HG03066 (cell line): ENCODE measurements at regions not wholly inside any gene's neighbourhood (a gene's known extent, or its start where the extent isn't known, plus 50 kb on each side); places are given as distances from the start of the nearest gene placed in this dataset.
A peak's percentile ranks its signal among the peaks of the same experiment; 100 is the strongest.

Experiments used
- ATAC-seq: cut with Tn5 transposase; IDR thresholded peaks from one replicate; pipeline ENCODE4 v1.9.1; 2021; ENCODE audit warnings: low read depth; ENCODE audit not compliant: unreplicated experiment

DNA sequence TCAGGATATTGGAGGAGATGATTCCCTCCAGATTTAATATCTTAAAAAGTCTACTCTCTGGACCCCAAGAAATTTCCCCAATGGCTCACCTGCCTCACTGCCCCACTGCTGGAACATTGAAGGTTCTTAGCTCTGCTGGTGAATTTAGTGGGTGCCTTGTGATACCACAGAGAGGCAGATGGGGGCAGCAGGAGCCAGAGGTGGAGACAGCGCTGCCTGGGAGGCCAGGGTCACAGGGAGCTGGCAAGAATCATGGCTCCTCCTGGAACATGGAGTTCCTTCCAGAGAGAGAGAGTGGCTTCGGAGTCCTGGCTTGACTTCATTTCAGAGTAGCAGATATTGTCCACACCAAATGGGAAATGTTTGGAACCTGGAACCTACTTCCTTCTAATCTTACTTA lies 263.5 kb upstream of the CFAP20DC start:
- ATAC-seq, result peak; percentile 87

DNA sequence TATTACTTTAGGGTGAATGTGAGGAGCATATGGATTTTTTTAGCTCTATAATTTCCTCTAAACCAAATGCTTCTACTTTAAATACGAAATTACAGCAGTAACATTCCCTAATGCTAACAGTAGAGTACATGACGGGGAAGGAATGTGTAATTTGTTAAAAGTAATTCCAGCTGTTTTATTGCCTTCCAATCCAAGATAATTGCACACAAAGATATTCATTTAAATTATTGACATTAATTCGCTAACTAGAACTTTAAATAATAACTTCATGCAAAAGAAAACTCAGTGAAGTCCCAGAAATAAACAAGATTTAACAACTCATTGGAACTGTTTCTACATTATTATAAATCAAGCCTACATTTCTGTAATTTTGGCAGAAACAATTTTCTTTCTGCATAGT lies 261.4 kb upstream of the CFAP20DC start:
- no peak for ATAC-seq

DNA sequence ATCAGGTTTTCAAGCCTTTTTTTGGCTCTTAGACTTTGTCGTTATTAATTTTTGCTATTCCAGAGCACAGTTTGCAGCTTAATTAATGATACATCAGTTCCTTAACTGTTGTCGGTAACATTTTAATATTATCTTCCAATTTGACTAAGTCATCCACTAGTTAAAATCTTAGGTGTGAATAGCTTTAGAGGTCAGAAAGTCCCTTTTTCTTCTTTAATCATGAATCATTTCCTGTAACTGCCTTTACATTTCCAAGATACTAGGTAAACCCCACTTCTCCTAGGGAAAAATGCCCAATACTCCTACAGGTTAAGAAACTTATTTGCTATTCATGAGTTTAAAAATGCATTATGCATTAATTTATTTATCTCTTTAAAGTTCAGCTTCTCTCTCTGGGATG lies 260.9 kb upstream of the CFAP20DC start:
- no peak for ATAC-seq

DNA sequence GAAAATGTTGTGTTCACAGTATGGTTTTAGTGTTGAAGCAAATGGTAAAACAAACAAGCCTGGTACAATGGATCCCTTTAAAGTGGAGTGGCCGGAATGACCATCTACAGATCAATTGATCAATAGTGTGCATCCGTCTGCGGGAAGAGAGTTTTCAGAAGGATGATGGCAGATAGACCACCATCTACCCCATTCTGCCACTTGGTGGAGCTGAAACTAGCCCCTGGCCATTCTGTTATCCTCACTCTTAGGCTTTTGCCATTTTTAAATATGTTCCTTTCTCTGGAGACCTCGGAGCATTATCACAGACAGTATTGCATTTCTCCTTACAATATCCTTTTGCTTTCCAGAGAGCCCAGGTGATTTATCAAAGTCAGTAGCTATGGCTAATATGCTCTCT lies 258.9 kb upstream of the CFAP20DC start:
- ATAC-seq, result no peak

DNA sequence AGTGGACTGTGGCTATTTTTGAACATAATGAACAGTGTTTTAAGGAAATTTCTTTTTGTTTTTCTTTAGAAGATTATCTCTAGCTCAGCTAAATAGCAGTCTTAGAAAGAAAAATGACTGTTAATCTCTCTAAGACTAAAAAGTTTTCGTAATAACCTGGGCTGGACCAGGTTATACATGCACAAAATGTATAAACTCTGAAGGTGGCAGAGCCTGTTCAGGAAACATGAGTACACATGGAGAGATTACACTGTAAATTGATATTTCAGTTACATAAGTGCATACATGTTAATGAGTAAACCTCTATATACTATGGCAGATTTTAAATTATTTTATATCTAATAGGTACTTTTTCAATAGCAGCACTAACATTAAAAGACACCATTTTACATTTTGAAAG lies 258.2 kb upstream of the CFAP20DC start:
- ATAC-seq, result no peak

DNA sequence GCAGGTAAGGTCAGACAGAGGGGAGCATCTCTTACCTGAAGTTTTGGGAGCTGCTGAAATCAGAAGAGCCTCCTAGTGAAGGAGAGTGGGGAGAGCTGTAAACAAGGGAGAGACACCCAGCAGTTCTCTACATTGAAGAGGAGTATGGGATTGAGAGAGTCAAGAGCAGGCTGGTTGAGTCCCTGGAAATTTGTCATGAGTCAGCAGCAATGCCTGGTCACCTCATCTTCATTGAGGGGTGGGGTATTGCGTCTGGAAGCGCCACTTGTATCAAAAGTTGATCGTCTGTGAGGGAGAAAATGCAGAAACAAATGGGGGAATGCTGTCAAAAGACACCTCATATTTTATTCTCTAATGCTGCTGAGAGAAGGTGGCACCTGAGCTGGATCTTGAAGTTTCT lies 256.6 kb upstream of the CFAP20DC start:
- no peak for ATAC-seq

DNA sequence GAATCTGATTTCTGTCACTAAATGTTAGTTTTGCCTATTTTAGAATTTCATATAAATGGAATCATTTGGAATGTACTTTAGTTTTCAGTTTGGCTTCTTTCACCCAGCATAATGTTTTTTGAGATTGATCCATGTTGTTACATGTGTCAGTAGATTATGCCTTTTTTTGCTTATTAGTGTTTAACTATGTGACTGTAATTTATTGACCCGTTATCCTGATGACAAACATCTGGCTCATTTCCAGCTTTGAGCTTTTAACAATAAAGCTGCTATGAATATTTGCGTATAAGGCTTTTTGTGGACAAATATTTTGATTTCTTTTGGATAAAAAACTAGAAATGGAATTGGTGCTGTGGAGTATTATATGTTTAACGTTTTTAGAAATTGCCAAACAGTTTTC lies 254.5 kb upstream of the CFAP20DC start:
- no peak for ATAC-seq

DNA sequence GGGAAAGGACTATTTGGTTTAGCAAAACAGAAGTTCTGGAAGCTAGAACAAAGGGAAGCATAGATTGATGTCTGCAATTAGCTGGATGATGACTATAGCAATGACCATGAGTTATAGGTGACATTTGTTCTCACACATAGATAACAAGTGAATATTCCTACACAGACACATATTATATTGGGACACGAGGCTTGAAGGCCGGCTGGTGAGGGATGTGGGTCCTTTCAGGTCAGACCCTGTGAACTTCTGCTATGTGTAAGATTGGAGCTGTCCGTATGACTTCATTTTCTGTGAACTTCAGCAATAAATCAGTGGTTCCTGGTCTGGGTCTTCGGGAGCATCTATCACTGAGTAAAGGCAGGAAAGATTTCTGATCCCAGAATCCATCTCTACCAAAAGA lies 253.6 kb upstream of the CFAP20DC start:
- ATAC-seq, result no peak

DNA sequence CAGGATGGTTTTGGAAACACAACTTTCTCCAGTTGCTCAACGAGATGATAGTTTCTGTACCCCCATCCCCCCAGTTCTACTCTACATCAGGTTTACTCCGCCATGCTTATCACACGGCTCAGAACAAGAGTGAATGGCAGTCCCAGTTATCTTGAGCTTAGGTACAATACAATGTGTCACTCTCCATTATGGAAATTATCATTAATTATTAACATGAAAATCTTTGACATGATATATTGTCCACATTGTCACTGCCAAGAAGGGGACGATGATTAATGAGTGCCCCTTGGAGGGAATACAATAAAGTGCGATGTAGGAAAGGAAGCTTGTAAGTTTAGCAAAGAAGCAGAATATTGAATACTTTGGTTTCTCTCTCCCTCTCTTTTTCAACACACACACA lies 252.6 kb upstream of the CFAP20DC start:
- no peak for ATAC-seq

DNA sequence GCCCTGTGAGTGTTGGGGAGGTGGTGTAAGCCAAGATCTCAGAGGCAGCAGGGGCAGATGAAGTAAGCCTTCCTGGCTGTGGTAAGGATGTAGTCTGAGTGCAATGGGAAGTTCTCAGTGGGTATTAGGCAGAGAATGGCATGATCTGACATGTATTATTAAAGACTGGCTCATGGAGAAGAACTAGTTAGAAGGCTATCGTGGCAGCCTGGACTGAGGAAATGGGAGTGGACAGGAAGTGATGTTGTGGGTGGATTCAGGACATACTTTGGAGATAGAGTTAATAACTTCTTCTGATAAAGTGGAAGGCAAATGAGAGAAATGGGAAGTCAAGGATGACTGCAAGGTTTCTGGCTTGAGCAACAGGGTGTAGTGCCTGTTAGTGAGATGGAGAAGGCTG lies 250.9 kb upstream of the CFAP20DC start:
- no peak for ATAC-seq

DNA sequence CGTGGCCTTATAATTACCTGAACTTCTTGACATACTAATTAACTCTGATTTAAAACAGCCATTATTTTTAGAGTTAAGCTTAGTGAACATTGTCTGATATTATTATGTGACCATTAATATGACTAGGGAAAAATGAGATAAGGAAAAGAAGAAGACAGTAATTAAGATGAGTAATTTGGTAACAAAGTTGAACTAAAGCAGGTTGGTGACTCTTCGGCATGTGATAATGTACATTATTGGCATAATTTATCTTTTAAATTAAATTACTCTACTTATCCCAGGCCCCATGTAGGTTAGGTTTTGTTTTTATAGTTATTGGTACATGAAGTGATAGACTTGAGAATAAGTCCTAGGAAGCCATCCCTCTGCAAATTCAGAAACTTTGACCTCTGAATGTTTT lies 249.7 kb upstream of the CFAP20DC start:
- no peak for ATAC-seq

DNA sequence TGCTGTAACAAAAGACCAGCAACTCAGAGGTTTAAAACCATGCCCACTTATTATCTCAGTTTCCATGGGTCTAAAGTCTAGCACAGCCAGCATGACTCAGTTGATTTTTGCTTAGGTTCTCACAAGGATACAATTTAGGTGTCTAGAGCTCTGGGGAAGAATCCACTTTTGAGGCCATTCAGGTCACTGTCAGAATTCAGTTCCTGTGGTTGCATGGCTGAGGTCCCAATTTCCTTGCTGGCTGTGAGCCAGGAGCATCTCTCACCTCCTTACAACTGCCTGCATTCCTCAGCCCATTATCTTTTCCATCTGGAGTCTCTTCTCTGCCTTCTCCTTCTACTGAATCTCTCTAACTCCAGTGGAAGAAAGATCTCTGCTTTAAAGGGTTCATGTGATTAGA lies 240.5 kb upstream of the CFAP20DC start:
- ATAC-seq, result no peak

DNA sequence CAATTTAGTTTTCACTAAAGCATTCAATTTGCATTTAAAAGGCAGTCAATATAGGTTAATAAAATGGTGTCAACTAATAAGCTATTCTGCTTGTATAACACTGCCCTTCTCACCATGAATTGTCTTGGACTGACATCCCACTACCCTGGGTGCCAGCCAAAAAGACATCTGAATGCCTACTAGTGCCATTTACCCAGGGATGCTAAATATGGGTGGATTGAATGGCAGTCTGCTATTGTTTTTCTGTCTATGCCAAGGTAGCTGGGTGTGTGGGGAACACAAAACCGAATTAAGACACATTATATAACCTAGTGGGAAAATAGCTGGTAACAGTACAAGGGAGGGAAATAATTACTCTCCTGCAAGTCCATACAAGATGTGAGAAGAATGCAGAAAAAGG lies 240.0 kb upstream of the CFAP20DC start:
- no peak for ATAC-seq

DNA sequence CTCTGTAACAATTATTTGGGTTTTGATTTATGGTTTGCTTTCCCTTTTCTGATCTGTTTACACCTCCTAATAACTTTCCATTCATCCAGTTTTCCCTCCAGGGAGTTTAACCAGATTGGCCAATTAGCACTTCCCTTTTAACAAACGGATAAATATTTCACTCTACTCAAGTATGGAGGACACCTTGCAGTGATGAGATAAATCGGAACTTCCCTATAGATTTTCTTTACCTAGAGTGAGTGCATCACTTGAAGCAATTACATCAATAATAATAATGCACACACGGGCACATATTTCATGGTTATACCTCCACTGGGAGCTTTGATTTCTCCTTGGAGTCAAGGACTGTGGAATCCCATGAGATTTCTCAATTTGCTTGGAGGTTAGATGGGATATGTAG lies 239.1 kb upstream of the CFAP20DC start:
- ATAC-seq, result no peak

DNA sequence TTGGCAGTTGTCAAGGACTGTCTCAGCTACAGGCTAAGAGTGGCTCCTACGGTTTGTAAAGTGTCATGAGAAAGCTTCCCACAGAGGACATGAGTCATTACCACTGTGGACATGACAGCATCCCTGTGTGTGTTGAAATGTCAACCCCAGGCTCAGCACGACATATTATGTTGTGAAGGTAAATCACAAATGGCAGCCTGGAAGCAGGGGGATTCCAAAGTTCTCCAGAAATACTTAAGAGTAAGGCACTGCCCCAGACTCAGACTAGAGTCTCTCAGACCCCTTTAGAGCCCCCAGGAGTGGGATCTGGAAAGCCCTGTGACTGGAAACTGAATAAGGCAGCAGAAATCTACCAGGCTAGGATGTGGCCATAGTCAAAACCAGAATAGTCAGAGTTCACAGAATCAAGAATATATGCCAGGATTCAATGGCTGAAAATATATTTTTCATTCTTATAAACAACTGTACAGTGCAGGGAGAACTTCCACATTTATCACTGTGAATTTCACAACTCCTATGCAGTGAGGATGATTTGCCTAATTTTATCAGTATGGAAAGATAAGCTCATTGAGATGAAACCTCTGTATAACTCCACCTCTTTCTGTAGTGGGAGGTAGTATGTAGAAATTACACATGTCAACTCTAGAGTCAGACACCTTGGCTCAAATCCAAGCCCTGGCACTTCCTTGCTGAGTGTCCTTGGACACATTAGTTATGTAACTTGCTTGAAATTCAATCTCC lies 237.1 kb upstream of the CFAP20DC start:
- no peak for ATAC-seq

DNA sequence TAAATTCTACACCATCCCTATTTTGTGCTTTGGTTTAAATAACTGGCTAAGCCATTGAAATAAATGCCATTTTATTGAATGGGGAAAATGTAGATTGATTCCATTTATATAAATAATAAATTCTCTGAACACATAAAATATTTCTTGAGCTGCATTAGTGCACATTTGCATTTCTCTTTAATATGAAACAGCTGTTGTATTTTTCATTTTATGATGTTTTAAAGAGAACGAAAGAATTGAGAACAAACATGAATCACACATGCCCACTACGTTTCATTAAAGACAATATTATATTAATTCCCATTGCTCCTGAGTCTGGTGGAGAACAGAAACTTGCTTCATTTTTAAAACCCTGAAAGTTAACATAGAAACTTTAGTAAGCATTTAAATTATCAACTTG lies 235.7 kb upstream of the CFAP20DC start:
- no peak for ATAC-seq

DNA sequence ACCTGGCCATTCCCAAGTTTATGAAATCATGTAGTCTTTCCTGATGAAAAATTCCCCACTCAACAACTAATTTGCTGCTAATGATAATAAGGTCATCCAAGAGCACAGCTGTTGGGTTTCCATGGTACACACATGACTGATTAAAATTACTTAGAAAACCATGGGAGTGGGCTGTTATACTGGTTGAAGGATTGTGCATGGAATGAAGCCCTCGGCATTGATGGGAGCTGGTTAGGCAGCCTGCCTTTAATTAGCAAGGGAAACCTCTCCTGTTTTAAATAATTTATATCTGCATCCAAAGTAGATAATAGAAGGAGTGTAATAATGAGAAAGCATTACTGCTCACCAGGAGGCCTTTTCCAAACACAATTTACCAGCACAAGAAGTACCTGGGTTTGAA lies 235.1 kb upstream of the CFAP20DC start:
- ATAC-seq, result no peak

DNA sequence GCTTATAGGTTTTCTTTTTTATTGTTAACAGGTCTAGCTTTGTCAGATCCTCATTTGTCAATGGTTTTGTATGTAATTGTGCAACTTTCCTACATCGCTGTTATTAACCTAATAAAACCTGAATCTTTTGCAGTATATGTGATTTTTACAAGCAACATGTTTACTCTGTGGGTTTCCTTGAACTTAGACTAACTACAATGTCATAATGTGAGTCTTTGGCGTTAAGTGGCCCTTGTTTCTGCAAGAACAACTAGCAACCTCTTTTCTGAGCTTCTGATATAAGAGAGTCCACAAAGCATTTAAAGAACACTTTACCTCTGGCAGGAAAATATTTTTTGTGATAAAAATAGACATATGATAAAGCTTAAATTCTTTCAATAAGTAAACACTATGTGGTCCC lies 230.3 kb upstream of the CFAP20DC start:
- ATAC-seq, result no peak

DNA sequence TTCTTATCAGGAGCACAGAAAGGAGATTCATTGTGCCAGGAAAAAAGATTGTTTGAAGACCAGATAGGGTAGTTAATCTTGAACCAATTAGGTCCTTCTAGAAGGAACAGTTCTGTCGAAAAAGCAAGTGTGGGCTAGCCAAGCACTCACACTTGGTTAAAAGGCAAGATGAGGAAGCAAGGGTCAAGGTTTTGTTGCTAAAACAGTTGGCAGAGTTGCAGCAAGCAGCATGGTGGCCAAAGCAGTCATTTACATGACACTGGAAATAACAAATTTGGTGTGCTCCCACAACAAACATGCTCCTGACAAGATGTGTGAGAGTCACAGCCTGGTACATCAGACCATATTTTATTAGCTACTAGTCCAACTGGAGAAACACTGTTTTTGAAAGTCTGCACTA lies 228.0 kb upstream of the CFAP20DC start:
- no peak for ATAC-seq

DNA sequence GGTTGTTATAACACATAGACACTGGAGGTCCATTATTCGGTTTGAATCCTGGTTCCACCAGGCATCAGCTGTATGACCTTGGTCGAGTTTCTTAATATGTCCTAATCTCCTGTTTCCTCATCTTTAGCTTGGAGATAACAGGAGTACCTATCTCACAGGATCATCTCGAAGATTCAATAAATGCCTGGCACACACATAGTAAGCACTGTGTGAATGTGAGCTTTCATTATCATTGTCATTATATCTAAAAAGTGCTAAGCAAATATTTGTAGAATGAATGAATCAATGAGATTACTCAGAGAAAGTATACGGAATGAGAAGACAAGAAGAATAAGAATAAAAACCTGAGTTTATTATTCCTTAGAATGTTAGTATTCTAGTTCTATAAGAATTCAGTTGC lies 227.4 kb upstream of the CFAP20DC start:
- no peak for ATAC-seq

DNA sequence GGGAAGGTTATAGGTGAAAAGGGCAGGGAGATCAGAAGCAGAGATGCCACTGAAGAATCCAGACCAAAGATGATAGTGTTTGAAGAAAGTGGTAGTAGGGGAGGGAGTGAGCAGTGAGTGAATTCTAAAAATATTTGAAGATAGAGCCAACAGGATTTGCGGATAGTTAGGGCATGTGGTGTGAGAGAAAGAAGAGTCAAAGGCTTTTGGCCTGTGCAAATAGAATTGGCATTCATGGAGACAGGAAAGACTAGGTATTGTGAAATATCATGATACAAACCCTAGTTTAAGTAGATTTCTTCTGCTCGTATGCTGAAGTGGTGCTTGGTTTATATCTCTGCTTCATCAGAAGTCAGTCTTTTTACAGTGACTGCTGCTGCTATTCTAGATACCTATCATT lies 224.2 kb upstream of the CFAP20DC start:
- ATAC-seq, result no peak

DNA sequence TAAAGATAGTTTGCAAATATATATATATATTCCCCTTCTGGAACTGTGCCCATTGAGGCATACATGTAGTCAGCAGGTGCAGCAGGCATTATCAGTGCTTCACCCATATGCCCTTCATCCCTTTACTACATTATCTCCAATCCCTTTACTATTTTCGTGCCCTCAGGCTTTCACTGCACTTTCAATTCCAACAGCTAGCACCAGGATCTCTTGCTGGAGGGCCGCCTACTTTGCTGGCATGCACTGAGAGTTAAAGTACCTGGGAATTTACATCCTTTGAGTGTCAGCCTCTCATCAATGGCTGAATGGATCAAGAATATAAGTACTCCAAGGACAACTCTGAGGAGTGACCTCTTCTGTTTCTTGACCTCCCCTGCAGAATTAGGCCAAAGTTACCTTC lies 222.1 kb upstream of the CFAP20DC start:
- ATAC-seq, result no peak

DNA sequence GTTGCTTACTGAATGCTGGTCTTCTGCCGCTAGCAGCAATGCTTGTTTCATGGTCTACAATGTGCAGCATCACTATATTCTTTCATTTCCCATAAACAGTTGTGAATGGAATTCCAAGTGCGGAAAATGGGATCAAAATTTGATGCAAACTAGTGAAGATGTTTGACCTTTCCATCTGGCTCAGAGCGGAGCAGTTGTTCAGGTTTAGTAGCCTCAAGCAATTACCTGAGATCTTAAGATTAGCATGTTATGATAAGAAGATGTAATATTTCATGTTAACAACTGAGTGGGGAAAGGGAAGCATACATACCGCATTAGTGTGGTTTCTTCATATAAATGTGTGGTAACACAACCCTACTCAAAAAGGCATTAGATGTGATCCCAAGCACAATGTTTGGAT lies 221.1 kb upstream of the CFAP20DC start:
- ATAC-seq, result no peak
